SK-N-DZ (cell line): ENCODE measurements at regions not wholly inside any gene's neighbourhood (a gene's known extent, or its start where the extent isn't known, plus 50 kb on each side); places are given as distances from the start of the nearest gene placed in this dataset.

ENCODE experiments used
- DNase-seq: peaks from one replicate; pipeline ENCODE4 v3.0.0-alpha.2; 2015; ENCODE audit warnings: low spot score

GRCh38 chr5:23084815-23085214, 231.7 kb upstream of the CDH12 start:
- DNase-seq: no peak

GRCh38 chr5:23072179-23072578, 219.0 kb upstream of the CDH12 start:
- no peak for DNase-seq

- DNase-seq: no peak
These were observed 218.5 kb upstream of the CDH12 start for GRCh38 chr5:23071682-23072081.

GRCh38 chr5:23064710-23065109, 211.6 kb upstream of the CDH12 start:
- no peak for DNase-seq

- DNase-seq: no peak
These were observed 200.7 kb upstream of the CDH12 start for GRCh38 chr5:23053846-23054245.

GRCh38 chr5:23042226-23042625, 189.1 kb upstream of the CDH12 start:
- DNase-seq: no peak

- no peak for DNase-seq
These were observed 182.5 kb upstream of the CDH12 start for GRCh38 chr5:23035555-23036090.

- DNase-seq: no peak
These were observed 180.7 kb upstream of the CDH12 start for GRCh38 chr5:23033864-23034263.

GRCh38 chr5:23029290-23029689, 176.1 kb upstream of the CDH12 start:
- DNase-seq: no peak

GRCh38 chr5:23028445-23029021, 175.4 kb upstream of the CDH12 start:
- no peak for DNase-seq

- DNase-seq: no peak
These were observed 174.7 kb upstream of the CDH12 start for GRCh38 chr5:23027830-23028229.

GRCh38 chr5:23027331-23027730, 174.2 kb upstream of the CDH12 start:
- DNase-seq: no peak

GRCh38 chr5:23026252-23027170, 173.4 kb upstream of the CDH12 start:
- peak; percentile 15 for DNase-seq

- no peak for DNase-seq
These were observed 172.6 kb upstream of the CDH12 start for GRCh38 chr5:23025629-23026233.

- DNase-seq: no peak
These were observed 171.3 kb upstream of the CDH12 start for GRCh38 chr5:23024470-23024869.

GRCh38 chr5:23014825-23015224, 161.7 kb upstream of the CDH12 start:
- DNase-seq: peak; percentile 32

GRCh38 chr5:23014266-23014665, 161.1 kb upstream of the CDH12 start:
- DNase-seq: no peak

- DNase-seq: no peak
These were observed 160.4 kb upstream of the CDH12 start for GRCh38 chr5:23013395-23013998.

GRCh38 chr5:23012842-23013241, 159.7 kb upstream of the CDH12 start:
- no peak for DNase-seq

- no peak for DNase-seq
These were observed 154.6 kb upstream of the CDH12 start for GRCh38 chr5:23007762-23008161.

GRCh38 chr5:23007236-23007635, 154.1 kb upstream of the CDH12 start:
- DNase-seq: no peak

GRCh38 chr5:23001120-23001519, 148.0 kb upstream of the CDH12 start:
- no peak for DNase-seq
